ENCODE measurements at regions not wholly inside any gene's neighbourhood (a gene's known extent, or its start where the extent isn't known, plus 50 kb on each side); places are given as distances from the start of the nearest gene placed in this dataset.

GRCh38 chr2:6301426-6301825, 564.3 kb downstream of the CMPK2 start:
- no peak for DNase-seq

- DNase-seq = no peak
Observed at GRCh38 chr2:6308986-6309385, 556.7 kb downstream of the CMPK2 start.

- no peak for DNase-seq
Observed at GRCh38 chr2:6309415-6310255, 556.1 kb downstream of the CMPK2 start.

- DNase-seq = no peak
Observed at GRCh38 chr2:6310256-6311215, 555.2 kb downstream of the CMPK2 start.

GRCh38 chr2:6312367-6312766, 553.3 kb downstream of the CMPK2 start:
- no peak for DNase-seq

GRCh38 chr2:6314218-6314960, 551.3 kb downstream of the CMPK2 start:
- no peak for DNase-seq

GRCh38 chr2:6325616-6326015, 540.1 kb downstream of the CMPK2 start:
- no peak for DNase-seq

- no peak for DNase-seq
Observed at GRCh38 chr2:6326958-6327357, 538.7 kb downstream of the CMPK2 start.

GRCh38 chr2:6336752-6337471, 528.8 kb downstream of the CMPK2 start:
- DNase-seq = no peak

- DNase-seq = no peak
Observed at GRCh38 chr2:6337472-6337820, 528.3 kb downstream of the CMPK2 start.

GRCh38 chr2:6341588-6342129, 524.0 kb downstream of the CMPK2 start:
- no peak for DNase-seq

- DNase-seq = no peak
Observed at GRCh38 chr2:6342273-6342920, 523.3 kb downstream of the CMPK2 start.

- DNase-seq = no peak
Observed at GRCh38 chr2:6343076-6343475, 522.6 kb downstream of the CMPK2 start.

GRCh38 chr2:6352247-6352646, 513.5 kb downstream of the CMPK2 start:
- no peak for DNase-seq

GRCh38 chr2:6352906-6353515, 512.7 kb downstream of the CMPK2 start:
- DNase-seq = no peak

- no peak for DNase-seq
Observed at GRCh38 chr2:6353669-6354068, 512.0 kb downstream of the CMPK2 start.

GRCh38 chr2:6354546-6354945, 511.2 kb downstream of the CMPK2 start:
- no peak for DNase-seq

- DNase-seq = no peak
Observed at GRCh38 chr2:6355886-6356761, 509.6 kb downstream of the CMPK2 start.

GRCh38 chr2:6358546-6358945, 507.2 kb downstream of the CMPK2 start:
- DNase-seq = no peak

GRCh38 chr2:6358985-6359384, 506.7 kb downstream of the CMPK2 start:
- no peak for DNase-seq
